H1 (cell line): ENCODE measurements at regions not wholly inside any gene's neighbourhood (a gene's known extent, or its start where the extent isn't known, plus 50 kb on each side); places are given as distances from the start of the nearest gene placed in this dataset.

Experiments
- CHD7 ChIP-seq: fragments of 300-600 bp; sonication (generic); IDR thresholded peaks from 2 replicates; pipeline ENCODE4 v1.7.1; 2012; ENCODE audit warnings: low read length, moderate library complexity, mild to moderate bottlenecking, inconsistent platforms; ENCODE audit not compliant: insufficient replicate concordance

GRCh38 chr21:38912789-38913119, 107.0 kb downstream of the ETS2 start (continued):
- TF ChIP-seq CHD7, result no peak
